Right lobe of liver (tissue), 6 donors: ENCODE measurements at regions not wholly inside any gene's neighbourhood (a gene's known extent, or its start where the extent isn't known, plus 50 kb on each side); places are given as distances from the start of the nearest gene placed in this dataset.

Source experiments
- ATAC-seq, 4 donors: fragments of 200-7000 bp; cut with Tn5 transposase; one replicate each; pipeline ENCODE4 v1.9.1; 2020; ENCODE audit warnings: mild to moderate bottlenecking in 4 of 4, moderate library complexity in 4 of 4
- DNase-seq, 3 donors: peaks; one replicate each; pipeline ENCODE4 v3.0.0-alpha.2; 2020
- H3K27ac ChIP-seq, 3 donors: fragments of 200-600 bp; one replicate each; pipeline ENCODE4 v1.8.0; 2022
- H3K27me3 ChIP-seq, 2 donors: fragments of 200-600 bp; one replicate each; pipeline ENCODE4 v1.8.0; 2022
- H3K36me3 ChIP-seq, 4 donors: fragments of 200-600 bp; sonication (generic) in 1 of 4; one replicate each; pipeline versions ENCODE4 v1.5.1 to v1.8.0; 2017 to 2022; ENCODE audit warnings: control low read depth in 1 of 4
- H3K4me1 ChIP-seq, 4 donors: fragments of 200-600 bp; sonication (generic) in 1 of 4; one replicate each; pipeline versions ENCODE4 v1.5.1 to v1.8.0; 2017 to 2022; ENCODE audit warnings: control low read depth in 1 of 4
- H3K4me3 ChIP-seq, 3 donors: fragments of 200-600 bp; one replicate each; pipeline ENCODE4 v1.8.0; 2022
- H3K9me3 ChIP-seq, 4 donors: fragments of 200-600 bp; sonication (generic) in 1 of 4; one replicate each; pipeline versions ENCODE4 v1.5.1 to v1.8.0; 2017 to 2022; ENCODE audit warnings: control low read depth in 1 of 4
- CTCF ChIP-seq, 4 donors: fragments of 200-600 bp in 3 of 4; fragments of 450-650 bp in 1 of 4; IDR thresholded peaks; one replicate each; pipeline versions ENCODE4 v1.5.1 to v1.8.0; 2016 to 2022; ENCODE audit warnings: antibody characterized with exemption in 4 of 4, mild to moderate bottlenecking in 2 of 4
- POLR2A ChIP-seq: fragments of 450-650 bp; IDR thresholded peaks from one replicate; pipeline ENCODE4 v1.6.1; 2017; ENCODE audit warnings: antibody characterized with exemption, mild to moderate bottlenecking
- WGBS: methylation state at CpG from one replicate; pipeline ENCODE4 v1.1.6; 2018; ENCODE audit warnings: low coverage, low lambda C conversion rate; ENCODE audit not compliant: insufficient coverage; ENCODE audit errors: missing lambda C conversion rate; 5-methylcytosine and 5-hydroxymethylcytosine counted together
- intact Hi-C, 2 donors: fragments of 100-400 bp; cut with DNase I; formaldehyde crosslinking; loops; one replicate each; pipeline versions ENCODE4 v1.11.2 to v1.14.1; 2022
- donor health status: DM: no; HTN: yes; CAD: no.
- donor health status: DM: no; HTN: no; CAD: no.
- donor health status: DM: no; HTN: no; CAD: no.
- donor health status: DM: no; HTN: yes; CAD: no.
- donor health status: DM: no; HTN: yes; CAD: no.

- Histone ChIP-seq H3K4me1 (no peaks in the 10 kb centered on the region), H3K27ac (no peak overlapping the region), H3K4me3 (no peak overlapping the region), H3K9me3 (no peaks in the 10 kb centered on the region), H3K27me3 (no peaks in the 10 kb centered on the region), H3K36me3 (no peaks in the 10 kb centered on the region)
- ATAC-seq (peak in 3 of 4 donors; percentile 33 to 64 (median 37)), DNase-seq (peak in 1 of 3 donors; percentile 24)
- TF ChIP-seq CTCF (IDR thresholded peaks at IDR 0.05) (peak in 3 of 4 donors; percentile 11 to 34 (median 34)), POLR2A (no peak)
- intact Hi-C loops: no loop called here
Observed at GRCh38 chr4:165700855-165701254, 172.2 kb upstream of the TLL1 start.

- Histone ChIP-seq H3K9me3 (no peaks in the 10 kb centered on the region), H3K27ac (no peak overlapping the region), H3K27me3 (no peaks in the 10 kb centered on the region), H3K36me3 (no peaks in the 10 kb centered on the region), H3K4me3 (no peak overlapping the region), H3K4me1 (peaks cover 0 to 27% (median 10%) of the 10 kb centered on the region in 4 donors)
- TF ChIP-seq POLR2A (no peak), CTCF (IDR thresholded peaks at IDR 0.05) (no peak)
- whole genome bisulfite sequencing: 74% methylated on average over 4 of the region's 4 CpGs
- ATAC-seq (peak; percentile 70 to 81 (median 79)), DNase-seq (peak in 1 of 3 donors; percentile 50)
- intact Hi-C loops: no loop called here
Observed at GRCh38 chr4:165707128-165707527, 165.9 kb upstream of the TLL1 start.

GRCh38 chr4:165709516-165709915, 163.5 kb upstream of the TLL1 start:
- intact Hi-C loops: no loop called here
- peak; percentile 12 to 46 (median 40) for ATAC-seq
- H3K27ac ChIP-seq: no peak overlapping the region

GRCh38 chr4:165709973-165710526, 163.0 kb upstream of the TLL1 start:
- 30% methylated on average over 2 of the region's 2 CpGs for WGBS
- H3K36me3 ChIP-seq: no peaks in the 10 kb centered on the region
- no peaks in the 10 kb centered on the region for H3K9me3 ChIP-seq
- intact Hi-C loops: no loop called here
- TF ChIP-seq POLR2A (no peak), CTCF (IDR thresholded peaks at IDR 0.05) (no peak)
- no peaks in the 10 kb centered on the region for H3K27me3 ChIP-seq
- ATAC-seq: peak; percentile 91 to 94 (median 94)
- DNase-seq: no peak
- H3K27ac ChIP-seq: no peak overlapping the region
- H3K4me1 ChIP-seq: peaks cover 0 to 27% (median 10%) of the 10 kb centered on the region in 4 donors
- no peak overlapping the region for H3K4me3 ChIP-seq

More at GRCh38 chr4:165709516-165709915, 163.5 kb upstream of the TLL1 start:
- TF ChIP-seq CTCF (IDR thresholded peaks at IDR 0.05): no peak
- no peak for TF ChIP-seq POLR2A
- Histone ChIP-seq H3K9me3 (no peaks in the 10 kb centered on the region), H3K27me3 (no peaks in the 10 kb centered on the region), H3K4me1 (peaks cover 0 to 27% (median 10%) of the 10 kb centered on the region in 4 donors), H3K36me3 (no peaks in the 10 kb centered on the region), H3K4me3 (no peak overlapping the region)
- WGBS: 59% methylated on average over 4 of the region's 7 CpGs
- DNase-seq: no peak

- WGBS: 81% methylated on average over 4 of the region's 4 CpGs
- DNase-seq: no peak
- intact Hi-C loops: no loop called here
Observed at GRCh38 chr4:165711436-165711835, 161.6 kb upstream of the TLL1 start.

More at GRCh38 chr4:165711436-165711835, 161.6 kb upstream of the TLL1 start:
- Histone ChIP-seq H3K4me3 (no peak overlapping the region), H3K27ac (no peak overlapping the region), H3K4me1 (peaks cover 0 to 27% (median 10%) of the 10 kb centered on the region in 4 donors), H3K36me3 (no peaks in the 10 kb centered on the region), H3K27me3 (no peaks in the 10 kb centered on the region), H3K9me3 (no peaks in the 10 kb centered on the region)
- no peak for ATAC-seq
- TF ChIP-seq POLR2A (no peak), CTCF (IDR thresholded peaks at IDR 0.05) (no peak)
